HG02678 (cell line): ENCODE measurements at regions not wholly inside any gene's neighbourhood (a gene's known extent, or its start where the extent isn't known, plus 50 kb on each side); places are given as distances from the start of the nearest gene placed in this dataset.
"Not testable (repeated sequence)": the region's sequence is repeated elsewhere in the genome, so short reads cannot be mapped to it uniquely, and the experiment has no call there.

Experiments
- ATAC-seq: cut with Tn5 transposase; IDR thresholded peaks from one replicate; pipeline ENCODE4 v1.9.1; 2021; ENCODE audit warnings: mild to moderate bottlenecking, moderate library complexity; ENCODE audit not compliant: unreplicated experiment

DNA sequence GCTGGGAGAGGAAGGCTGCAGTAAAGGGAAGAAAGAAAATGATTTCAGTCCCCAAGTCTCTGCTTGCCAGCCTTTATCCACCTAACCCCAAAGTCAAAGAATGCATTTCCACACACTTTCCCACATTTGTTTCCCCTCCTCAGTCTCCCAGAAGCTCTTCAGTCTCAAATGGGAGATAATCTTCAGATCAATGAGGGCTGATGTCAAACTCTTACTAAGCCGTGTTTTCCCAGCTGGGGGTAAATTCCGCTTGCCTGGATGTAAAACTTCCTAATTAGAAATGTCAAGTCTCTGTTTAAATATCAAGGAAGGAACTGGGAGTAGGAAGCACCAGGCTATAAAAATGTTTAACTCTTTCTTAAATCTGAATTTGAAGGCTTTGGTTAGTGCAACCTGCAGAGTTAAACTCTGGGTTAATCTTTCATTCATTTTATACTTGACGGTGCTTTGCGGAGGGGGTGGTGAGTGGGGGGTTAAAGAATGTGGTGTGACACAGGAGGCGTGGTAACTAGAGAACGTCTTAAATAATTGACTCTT, 601.4 kb upstream of the ACTRT1 start:
- no peak for ATAC-seq

GRCh38 chrX:128650326-128650725, 598.1 kb upstream of the ACTRT1 start:
- no peak for ATAC-seq

- ATAC-seq: no peak
These were observed 582.6 kb upstream of the ACTRT1 start for GRCh38 chrX:128634754-128635153.

- no peak for ATAC-seq
These were observed 571.2 kb upstream of the ACTRT1 start for GRCh38 chrX:128623361-128623760.

DNA sequence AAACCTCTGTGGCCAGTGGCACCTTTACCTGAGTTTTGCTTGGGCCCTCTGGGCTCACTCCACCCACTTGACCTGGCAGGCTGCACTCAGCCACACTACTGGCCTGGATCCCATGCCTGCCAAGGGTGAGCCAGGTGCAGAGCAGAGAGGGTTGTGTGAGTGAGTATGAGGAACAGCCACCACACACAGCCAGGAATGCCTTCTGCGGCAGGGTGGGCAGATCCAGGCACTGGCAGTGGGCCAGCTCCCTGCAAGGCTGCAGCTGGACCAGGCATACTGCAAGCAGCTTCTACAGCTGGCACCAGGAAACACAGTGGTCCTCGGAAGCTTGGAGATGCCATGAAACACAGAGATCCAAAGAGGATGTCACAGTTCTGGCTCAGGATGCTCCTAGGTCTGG, 570.1 kb upstream of the ACTRT1 start:
- ATAC-seq: no peak

GRCh38 chrX:128619490-128619889, 567.3 kb upstream of the ACTRT1 start:
- no peak for ATAC-seq

DNA sequence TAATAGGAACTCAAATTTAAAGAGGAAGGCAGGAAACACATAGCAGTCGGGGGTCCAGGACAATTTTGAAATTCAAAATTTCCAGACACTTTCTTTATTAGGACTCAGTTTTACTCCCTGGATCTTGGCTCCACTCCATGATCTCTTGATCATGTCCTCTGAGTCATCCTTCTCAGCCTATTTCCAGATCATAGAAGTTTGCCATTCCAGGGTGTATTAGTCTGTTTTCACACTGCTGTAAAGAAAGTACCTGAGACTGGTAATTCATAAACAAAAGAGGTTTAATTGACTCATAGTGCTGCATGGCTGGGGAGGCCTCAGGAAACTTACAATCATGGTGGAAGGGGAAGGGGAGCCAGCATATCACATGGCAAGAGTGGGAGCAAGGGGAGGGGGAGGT, 564.7 kb upstream of the ACTRT1 start:
- ATAC-seq: no peak

DNA sequence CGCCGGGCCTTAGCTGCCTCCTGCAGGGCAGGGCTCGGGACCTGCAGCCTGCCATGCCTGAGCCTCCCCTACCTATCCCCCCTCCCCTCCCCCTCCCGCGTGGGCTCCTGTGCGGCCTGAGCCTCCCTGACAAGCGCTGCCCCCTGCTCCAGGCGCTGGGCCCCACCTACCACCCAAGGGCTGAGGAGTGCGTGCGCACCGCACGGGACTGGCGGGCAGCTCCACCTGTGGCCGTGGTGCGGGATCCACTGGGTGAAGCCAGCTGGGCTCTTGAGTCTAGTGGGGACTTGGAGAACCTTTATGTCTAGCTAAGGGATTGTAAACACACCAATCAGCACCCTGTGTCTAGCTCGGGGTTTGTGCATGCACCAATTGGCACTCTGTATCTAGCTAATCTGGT, 554.6 kb upstream of the ACTRT1 start:
- not testable (repeated sequence) for ATAC-seq

- ATAC-seq: not testable (repeated sequence)
These were observed 554.2 kb upstream of the ACTRT1 start for GRCh38 chrX:128606357-128606756.

DNA sequence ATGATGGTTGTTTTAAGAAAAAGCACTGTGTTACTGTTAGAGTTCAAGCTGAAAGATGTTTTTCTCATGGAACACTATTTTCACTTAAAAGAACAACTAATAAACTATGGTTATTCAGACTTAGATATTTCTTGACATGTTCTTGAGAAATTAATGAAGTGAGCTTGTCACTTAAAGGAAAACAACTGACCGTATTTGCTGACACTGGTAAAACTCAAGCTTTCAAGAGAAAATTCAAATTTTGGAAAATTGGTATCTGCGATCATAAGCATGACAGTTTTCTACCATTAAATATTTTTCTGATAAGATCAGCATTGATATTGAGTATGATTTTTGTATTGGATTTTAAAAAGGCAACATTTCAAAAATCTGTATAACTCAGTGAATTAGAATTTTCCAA, 549.5 kb upstream of the ACTRT1 start:
- ATAC-seq: no peak

- ATAC-seq: no peak
These were observed 547.4 kb upstream of the ACTRT1 start for GRCh38 chrX:128599632-128600031.

GRCh38 chrX:128582036-128582435, 529.8 kb upstream of the ACTRT1 start:
- no peak for ATAC-seq

GRCh38 chrX:128581615-128582014, 529.4 kb upstream of the ACTRT1 start:
- no peak for ATAC-seq

- ATAC-seq: no peak
These were observed 490.9 kb upstream of the ACTRT1 start for GRCh38 chrX:128543114-128543513.

DNA sequence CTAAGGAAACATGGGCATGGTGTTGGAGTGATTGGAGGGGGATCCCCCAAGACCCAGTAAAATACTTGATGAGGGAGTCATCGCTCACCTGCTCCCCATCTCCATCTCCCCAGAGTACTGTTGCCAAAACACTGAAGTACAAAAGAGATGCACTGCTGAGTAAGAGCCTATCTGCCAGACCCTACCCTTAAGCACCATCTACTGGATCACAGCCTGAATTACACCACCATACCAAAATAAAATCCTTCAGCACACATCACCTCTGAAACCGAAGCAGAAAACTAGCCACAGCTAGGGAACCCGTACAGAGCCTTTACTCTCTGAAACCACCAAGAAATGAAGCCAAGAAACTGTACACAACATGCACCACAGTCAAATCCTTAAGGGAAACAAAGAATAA, 466.3 kb upstream of the ACTRT1 start:
- ATAC-seq: no peak

GRCh38 chrX:128517691-128518090, 465.5 kb upstream of the ACTRT1 start:
- no peak for ATAC-seq

DNA sequence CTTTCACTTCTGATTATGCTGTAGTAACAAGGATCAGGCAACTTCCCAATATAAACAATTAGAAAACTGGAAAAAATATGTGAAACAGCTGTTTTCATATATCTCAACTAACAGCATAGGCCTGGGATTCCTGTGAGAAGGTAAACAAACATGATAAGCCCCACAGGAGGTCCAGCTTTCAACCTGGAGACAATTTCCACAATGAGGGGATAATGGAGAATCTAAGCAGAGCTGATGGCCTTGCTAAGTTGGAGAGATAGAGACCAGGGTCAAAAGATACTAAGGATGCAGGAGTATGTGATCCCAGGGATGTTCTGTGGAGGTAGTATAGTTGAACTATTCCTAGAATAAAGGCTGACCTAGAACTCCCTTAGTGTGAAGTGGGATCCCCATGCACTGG, 452.3 kb upstream of the ACTRT1 start:
- no peak for ATAC-seq

DNA sequence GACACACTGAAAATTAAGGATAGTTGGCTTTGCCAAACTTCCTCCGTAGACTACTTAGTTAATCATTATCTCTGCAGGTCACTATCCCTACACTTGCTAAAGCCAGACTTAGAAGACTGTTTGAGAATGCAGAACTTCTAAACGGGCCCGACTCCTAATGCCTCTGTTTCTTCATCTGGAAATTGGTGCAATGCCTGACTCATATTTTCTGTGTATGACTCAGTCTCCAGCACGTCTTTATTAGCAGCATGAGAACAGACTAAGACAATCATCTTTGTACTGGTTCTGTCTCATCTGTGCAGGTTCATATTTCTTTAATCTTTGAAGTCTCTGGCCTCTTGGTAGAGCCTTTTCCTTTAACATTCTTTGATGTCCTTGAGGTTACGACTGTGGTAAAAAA, 411.9 kb upstream of the ACTRT1 start:
- no peak for ATAC-seq

GRCh38 chrX:128460835-128461234, 408.6 kb upstream of the ACTRT1 start:
- no peak for ATAC-seq

DNA sequence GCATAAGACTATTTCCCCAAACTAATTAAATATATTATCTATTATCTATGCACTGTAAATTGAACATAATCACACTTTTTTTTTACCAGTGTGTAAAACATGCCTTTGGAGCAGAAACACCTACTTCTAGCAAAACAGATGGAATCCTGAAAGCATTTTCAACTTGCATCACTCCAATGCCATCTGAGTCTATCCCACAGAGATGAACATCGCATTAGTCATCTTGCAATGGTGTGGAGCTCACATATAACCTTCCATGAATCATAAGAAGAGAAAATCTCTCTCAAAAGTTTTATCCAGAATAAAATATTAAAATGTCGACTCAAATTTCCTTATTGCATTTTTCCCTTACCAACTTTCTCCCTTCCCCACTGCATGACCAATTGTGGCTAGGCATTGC, 406.7 kb upstream of the ACTRT1 start:
- no peak for ATAC-seq

- no peak for ATAC-seq
These were observed 405.5 kb upstream of the ACTRT1 start for GRCh38 chrX:128457674-128458073.

GRCh38 chrX:128439159-128439558, 387.0 kb upstream of the ACTRT1 start:
- ATAC-seq: no peak

- ATAC-seq: no peak
These were observed 385.9 kb upstream of the ACTRT1 start for GRCh38 chrX:128438082-128438481.
